Epithelial cell of prostate (primary cell): ENCODE measurements at regions not wholly inside any gene's neighbourhood (a gene's known extent, or its start where the extent isn't known, plus 50 kb on each side); places are given as distances from the start of the nearest gene placed in this dataset.

Experiments used
- DNase-seq: peaks from one replicate; pipeline ENCODE4 v3.0.0-alpha.2; 2011; ENCODE audit warnings: low read depth, low spot score
- H3K27ac ChIP-seq: fragments of 450-650 bp; 2 replicates; pipeline ENCODE4 v1.5.1; 2017; ENCODE audit warnings: mild to moderate bottlenecking

DNA sequence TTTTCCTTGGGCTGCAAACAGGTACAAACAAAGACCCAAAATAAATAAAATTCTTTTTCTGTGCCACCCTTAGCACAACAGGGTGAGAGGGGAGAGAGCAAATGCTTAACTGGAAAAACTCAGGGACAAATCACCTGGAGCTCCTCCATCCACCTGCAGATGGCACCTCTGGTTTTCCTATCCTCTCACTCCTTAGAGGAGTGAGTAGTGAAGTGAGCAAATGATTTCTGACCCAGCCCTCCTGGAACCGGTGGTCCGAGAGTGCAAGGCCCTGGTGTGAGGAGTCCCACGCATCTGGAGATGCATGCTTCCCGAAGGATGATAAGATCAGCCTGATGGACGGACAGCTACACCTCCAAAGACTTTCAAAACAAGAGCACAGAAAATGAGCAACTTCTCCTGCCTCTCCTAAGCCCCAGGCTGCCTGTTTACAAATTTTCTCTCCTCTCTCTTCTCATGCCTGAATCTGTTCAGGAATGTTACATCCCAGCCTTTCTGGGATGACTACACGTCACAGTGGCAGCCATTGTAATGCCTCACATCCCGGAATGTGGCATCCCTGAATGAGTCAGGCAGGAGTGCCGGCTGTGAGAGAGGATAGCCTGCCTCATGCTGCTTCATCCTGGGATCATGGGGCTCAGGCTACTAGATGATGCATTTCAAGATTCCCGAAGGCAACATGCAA, 86.4 kb downstream of the ADRB2 start:
- DNase-seq, result peak; percentile 95

DNA sequence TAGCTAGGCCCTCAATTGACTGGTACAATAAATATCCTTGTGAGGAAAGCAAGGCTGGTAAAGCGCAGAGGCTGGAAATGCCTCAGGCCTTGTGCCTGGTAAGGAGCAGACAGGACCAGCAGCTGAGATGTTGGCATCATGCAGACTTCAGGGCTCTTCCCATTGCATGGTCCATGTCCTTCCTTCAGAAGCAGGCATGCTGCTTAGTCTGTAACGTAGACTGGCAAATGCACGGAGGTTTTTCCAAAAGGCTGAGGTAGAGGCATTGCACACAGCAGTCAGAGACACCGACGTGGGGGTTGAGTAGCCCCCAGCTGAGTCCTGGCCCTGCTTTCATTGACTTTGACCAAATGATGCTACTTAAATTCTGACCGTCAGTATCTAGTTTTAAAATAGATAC, 87.1 kb downstream of the ADRB2 start:
- no peak for DNase-seq
- peak overlapping the region; percentile 100 for H3K27ac ChIP-seq

More for the DNA sequence above, 86.4 kb downstream of the ADRB2 start:
- H3K27ac ChIP-seq, result peak overlapping the region; percentile 100

DNA sequence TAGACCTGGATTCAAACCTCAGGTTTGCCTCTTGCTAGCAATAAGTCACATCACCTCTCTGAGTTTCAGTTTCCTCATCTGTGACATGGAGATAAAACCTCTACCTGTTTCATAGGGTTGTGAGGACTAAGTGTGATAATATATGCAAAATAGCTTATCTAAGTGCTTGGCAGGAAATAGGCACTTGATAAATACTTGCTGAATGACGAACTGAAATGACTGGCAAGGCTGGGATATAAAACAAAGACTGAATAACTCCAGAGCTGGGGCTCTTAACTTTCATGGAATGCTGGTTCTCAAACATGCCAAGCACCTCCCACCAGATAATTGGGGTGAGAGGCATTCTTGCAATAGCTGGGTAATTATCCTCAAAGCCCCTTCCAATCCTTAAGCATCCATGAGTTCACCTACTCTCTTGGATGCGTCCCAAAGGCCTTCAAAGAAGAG, 87.6 kb downstream of the ADRB2 start:
- H3K27ac ChIP-seq, result peak overlapping the region; percentile 100

DNA sequence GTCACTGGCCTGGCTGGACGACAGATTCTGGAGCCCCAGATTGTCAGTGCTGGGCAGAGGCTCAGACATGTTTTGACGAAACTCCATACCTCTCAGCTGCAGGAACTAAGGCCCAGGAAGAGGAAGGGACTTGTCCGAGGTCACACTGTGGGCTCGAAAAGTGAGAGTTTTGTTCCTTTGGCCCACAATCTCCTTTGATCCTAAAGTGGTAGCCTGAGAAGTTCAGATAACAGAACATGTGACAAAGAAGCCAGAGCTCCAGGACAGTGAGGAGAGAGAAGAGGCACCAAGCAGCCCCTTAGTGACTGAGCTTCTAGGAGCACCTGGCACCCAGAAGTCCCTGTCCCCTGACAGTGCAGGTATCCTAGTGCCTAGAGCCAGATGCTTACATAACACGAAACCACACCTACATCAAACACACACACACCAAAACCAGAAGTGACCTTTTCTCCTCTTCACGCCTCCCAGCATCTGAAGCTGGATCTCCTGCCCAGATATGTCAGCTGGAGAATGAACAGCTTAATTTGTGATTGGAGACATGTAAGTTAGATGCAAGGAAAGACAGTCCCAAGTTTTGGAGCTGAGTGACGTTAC, 88.9 kb downstream of the ADRB2 start:
- DNase-seq, result no peak
- H3K27ac ChIP-seq, result peak overlapping the region; percentile 100

More for the DNA sequence above, 87.6 kb downstream of the ADRB2 start:
- peak; percentile 70 for DNase-seq

DNA sequence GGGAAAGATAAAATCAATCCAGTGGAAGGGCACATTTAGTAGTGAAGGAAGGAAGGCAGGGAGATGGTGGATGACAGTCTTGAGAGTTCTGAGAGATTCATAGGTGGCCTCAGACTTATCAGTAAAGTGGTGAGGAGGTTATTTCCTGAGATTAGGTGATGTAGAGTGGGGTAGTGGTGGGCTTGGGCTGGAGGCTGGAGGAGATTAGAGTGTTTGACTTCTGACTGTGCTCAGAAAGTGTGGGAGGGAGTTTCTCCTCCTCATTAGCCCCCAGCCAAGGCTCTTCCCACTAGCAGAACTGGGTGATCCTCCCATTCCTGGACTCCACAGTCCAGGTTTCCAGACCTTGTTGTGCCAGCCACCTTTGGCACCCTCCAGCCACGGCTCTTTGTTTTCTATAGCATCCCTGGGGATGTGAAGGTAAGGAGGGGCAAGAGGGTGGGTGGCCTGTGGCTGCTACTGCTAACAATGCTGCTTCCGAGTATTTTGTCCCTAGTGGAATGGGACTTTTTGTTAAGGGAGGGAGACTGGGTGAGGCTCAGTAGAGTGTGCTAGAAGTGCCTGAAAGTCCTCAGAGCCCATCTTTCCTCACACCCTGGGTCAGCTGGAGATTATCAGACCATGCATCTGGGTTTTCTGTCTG, 94.4 kb downstream of the ADRB2 start:
- no peak overlapping the region for H3K27ac ChIP-seq
- DNase-seq, result no peak

DNA sequence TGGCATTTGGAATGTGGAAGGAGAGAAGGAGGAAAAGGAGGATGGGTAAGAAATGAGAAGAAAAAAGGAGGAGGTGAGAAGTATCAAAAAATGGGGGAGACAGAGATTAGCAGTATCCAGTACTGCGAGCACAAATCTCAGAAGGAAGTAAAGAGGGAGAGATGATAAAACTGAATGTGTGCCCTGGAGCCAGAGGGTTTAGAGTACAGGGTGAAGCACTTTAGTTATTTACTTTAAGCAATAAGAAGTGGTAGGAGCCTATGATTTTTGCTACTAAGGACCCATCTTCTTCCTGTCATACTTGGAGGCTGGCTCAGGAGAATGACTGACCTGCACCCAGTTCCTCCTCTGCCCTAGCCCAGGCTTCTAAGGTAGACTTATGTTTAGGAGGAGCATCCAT, 94.9 kb downstream of the ADRB2 start:
- H3K27ac ChIP-seq, result no peak overlapping the region
- no peak for DNase-seq

DNA sequence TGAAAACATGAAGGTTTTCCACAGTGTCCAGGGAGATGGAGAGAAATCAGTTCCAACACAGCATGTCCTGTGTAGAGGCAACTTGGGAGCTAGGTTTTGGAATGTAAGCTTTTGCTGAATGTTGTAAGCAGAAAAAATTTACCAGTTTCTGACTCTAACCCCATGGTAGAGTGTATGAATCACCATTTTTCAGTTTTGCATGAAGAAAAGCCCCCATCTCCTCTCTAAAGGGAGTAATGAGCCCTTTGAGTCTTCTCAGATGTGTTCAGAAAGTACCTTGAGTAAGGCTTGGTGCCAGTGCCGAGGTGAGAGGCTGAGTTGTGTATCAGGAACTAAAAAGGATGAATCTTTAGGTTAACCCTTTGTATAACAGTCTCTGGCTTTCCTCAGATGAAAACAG, 96.2 kb downstream of the ADRB2 start:
- no peak for DNase-seq
- H3K27ac ChIP-seq, result no peak overlapping the region

DNA sequence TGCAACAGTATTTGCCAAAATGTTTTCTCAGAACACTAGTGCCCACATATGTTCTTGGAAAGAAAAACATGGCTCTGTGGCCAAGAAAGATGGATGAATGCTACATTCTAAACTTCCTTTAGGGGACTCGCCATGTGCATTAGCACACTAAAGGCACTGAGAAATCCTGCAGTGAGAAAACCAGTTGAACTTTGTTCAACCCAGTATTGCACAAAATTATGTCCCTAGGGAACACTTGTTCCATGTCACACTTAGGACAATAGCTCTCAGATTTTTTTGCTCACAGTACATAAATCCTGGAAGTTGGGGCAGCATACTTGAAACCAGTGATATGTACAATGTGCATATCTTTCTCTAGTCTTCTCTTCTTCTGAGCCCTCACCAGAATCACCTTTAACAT, 96.6 kb downstream of the ADRB2 start:
- H3K27ac ChIP-seq, result no peak overlapping the region
- no peak for DNase-seq

DNA sequence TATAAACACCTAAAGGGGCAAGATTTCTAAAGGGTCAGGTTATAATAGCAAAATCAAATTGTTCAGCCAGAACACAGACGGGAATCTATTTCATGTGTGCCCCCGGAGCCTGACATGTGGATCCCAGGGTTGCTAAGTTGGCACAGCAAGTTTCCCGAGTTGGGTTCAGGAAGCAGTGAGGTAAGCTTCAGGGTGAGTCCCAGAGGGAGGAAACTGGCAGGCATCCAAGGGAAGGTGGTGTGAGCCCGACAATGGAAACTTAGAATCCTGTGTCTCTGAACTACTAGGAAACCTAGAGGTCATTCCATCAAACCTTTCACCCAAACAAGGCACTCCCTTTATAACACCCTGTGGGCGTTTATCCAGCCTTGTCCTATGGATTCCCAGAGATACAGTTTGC, 98.4 kb downstream of the ADRB2 start:
- H3K27ac ChIP-seq, result no peak overlapping the region
- DNase-seq, result no peak

DNA sequence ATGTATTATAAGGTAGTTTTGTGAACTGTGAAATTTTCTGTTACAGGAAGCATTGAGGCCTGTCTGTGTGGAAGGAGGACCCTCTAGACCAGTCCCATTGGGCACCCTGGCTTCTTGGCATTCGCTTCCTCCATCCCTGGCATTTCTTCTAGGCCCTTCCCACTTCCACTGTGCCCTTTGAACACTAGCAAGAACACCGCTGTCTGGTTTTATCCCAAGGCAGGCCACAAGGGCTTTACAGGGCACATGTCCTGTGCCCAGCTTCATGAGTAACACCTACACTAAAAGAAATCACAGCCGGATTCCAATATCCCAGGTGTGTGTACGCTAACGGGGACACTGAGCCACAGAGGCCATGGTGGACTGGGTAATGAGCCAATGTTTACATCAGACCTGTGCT, 99.8 kb downstream of the ADRB2 start:
- H3K27ac ChIP-seq, result no peak overlapping the region
- DNase-seq, result no peak

DNA sequence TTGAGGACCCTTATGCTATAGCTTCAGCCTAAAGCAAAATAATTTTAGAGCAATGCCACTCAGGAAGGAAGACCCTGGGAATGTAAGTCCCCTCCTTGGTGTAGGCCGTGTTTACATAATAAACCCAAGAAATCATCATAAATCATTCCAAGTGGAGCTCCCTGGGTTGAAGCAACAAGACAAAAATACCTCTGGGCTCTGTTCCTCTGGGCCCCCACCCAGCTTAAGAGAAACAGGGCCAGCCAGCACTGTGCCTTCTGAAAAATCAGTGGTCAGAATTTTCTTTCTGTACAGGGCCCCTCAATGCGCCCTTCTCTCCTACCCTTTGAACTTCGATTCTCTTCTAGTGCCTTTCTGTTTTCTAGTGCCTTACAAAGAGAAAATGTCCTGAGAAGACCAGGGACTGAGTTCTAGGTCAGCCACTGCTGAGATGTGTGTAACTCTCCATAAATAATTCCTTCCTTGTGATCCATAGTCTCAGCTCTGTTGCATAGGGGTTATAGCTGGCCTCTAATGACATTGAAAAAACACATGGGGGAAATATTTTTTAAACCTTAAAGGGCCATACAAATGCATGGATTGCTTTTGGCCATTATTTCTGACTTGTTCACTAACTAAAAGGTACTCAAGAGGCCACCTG, 101.0 kb downstream of the ADRB2 start:
- no peak for DNase-seq
- H3K27ac ChIP-seq, result no peak overlapping the region

DNA sequence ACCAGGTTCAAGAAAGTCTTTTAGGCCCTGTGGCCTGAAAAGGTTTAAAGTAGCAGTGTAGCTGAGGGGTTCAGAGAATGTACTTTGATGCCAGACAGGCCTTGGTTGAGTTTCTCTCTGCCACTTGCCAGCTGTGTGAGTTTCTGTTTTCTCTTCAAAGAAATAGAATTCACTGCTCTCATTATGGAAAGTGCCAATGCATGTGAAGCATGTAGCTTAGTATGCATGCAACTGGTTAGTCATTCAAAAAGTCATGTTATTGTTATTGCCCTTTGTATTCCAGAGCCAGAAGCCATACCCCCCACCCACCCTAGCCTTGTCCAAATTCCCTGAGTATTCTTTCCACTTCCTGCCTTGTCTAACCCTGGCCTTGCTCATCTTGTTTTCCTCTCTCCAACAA, 101.7 kb downstream of the ADRB2 start:
- DNase-seq, result no peak
- peak overlapping the region; percentile 9 for H3K27ac ChIP-seq

DNA sequence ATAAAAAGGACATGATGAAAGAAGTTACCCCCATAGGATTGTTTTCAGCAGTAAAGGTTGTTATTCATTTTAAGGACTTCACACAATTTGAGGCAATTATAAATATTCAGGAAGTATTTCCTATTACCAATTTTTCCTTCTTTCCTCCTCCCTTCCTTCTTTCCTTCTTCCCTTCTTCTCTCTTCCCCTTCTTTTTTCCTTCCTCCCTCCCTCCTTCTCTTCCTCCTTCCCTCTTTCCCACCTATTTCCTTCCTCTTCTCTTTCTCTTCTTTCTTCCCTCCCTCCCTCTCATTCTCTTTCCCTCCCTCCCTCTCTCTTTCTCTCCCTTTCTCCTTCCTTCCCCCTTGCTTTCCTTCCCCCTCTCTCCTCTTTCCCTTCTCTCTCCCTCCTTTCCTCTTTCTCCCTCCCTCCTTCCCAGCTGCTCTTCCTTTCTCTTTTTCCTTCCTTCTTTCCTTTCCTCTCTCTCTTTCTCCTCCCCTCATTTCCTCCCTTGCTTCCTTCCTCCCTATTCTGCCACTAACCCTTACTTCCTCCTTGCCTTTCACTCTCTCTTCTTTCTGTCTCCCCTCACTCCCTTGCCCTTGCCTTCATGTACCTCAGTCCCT, 105.1 kb downstream of the ADRB2 start:
- DNase-seq, result no peak
- H3K27ac ChIP-seq, result no peak overlapping the region

DNA sequence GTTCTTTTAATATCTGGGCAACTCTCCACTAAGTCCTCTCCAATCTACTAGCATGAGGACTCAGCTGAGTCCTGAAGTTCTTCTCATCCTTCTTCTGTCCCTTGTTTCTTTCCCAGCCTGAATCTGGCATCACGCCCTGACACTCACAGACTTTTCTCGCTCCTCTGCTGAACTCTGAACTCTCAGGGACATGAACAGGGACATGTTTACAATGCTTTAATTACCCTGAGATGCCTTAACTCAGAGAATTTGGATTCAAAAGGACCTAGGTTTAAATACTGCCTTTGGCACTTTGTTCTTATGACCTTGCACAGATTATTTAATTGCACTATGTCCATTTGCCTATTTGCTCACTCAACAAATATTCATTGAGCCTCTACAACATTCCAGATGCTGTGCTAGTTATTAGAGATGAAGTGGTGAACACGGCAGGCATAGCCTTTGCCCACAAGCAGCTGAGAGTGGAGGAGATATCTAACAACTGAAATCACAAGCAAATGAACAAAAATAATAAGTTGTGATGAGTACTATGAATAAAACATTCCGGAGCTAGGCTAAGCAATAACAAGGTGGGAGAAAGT, 106.0 kb downstream of the ADRB2 start:
- DNase-seq, result no peak
- no peak overlapping the region for H3K27ac ChIP-seq

DNA sequence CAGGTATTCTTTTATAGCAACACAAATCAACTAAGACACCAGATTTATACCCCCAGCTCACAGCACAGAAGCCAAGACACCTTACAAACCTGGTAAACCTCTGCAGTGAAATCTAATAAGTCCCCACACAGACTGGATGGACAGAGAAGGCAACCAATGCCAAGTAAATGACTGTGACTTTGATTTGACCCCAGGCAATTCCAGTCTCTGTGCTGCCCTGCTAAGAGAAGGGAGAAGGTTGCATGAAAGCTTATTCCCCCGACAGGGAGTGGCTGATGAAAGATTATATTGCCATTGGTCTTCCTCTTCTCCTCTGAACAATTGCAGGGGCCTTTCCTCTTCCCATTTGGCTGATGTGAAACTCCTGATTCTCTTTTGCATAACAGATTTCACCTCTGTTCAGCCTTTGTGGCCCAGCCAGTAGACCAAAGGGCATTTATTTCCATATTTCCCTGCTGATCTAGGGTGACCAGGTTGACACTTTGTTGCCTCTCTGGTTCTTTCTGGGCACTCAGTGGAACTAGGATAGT, 107.6 kb downstream of the ADRB2 start:
- H3K27ac ChIP-seq, result no peak overlapping the region
- no peak for DNase-seq

DNA sequence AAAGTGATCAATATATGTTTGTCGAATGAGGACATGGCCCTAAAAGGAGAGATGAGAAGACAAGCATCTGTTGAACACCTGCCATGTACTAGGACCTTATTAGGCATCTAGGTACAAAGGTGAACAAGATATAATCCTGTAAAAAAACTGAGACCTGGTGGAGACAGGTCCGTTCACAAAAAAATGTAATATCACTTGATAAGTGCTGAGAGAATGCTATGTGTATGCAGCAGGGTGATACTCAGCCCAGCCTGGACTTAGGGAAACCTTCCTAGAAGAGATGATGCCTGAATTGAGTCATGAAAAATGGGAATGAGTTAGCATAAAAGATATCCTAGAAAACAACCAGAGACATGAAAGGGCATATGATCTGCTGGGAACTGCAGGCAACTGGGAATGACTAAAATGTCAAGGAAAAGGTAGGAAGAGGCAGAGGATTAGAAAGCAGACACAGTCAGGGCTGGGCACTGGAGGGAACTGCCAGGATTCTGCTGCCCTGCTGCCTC, 108.5 kb downstream of the ADRB2 start:
- no peak for DNase-seq
- no peak overlapping the region for H3K27ac ChIP-seq

DNA sequence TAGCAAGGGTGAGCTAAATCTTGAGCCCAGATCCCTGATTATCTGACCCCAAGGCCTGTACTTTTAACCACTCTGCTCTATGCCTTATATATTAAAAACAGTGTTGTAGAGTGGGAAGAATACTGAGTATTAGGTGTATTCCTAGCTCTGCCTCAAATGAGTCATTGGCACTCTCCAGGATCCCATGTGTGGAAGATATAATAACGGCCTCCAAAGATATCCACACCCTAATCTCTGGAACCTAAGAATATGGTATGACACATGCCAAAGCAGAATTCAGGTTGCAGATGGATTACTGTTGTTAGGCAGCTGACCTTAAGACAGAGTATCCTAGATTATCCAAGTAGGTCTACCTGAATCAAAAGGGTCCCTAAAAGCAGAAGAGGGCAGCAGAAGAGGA, 110.8 kb downstream of the ADRB2 start:
- H3K27ac ChIP-seq, result no peak overlapping the region
- no peak for DNase-seq

DNA sequence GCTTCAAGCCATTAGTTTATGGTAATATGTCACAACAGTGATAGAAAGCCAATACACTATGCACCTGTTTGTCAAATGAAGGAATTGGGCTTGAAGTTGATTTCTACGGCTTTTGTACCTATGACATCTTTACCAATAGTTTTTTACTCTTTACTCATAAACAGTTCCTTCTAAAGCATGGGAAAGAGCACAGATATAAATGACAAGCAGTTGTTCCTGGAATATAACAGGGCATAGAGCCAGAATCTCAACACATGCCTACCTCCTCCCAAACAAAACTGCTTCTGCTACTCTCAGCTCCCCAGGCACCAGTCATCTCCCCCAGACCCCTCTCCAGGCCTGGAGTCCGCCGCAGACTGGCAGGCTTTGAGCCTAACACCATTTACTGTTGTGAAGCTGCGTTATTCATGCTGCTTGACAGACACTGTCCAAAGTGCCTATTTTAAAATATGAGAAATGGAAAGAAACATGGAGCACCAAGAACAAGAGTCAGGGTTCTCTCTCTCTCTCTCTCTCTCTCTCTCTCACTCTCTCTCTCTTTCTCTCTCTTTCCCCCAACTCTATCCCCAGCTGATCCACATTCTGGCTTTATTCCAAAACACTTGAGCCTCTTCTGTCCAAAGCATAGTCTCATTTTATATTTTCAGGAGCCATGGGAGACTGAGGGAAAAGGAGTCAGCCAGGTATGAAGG, 111.6 kb downstream of the ADRB2 start:
- peak overlapping the region; percentile 13 for H3K27ac ChIP-seq
- DNase-seq, result no peak

DNA sequence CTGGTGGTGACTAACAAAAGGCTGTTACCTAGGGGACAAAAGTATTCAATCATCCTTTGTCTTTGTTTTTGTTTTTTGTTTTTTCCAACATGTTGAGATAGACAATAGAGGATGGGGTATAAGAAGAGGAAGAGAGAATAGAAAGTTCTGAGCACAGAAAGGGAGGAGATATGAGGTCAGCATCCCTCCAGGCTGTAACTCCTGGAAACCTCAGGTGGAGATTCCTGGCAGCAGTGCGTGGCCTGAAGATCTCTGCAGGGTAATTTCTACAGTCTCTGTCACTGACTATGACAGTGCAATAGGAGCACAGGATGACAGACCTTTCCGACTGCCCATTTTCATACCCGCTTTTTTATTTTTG, 112.1 kb downstream of the ADRB2 start:
- H3K27ac ChIP-seq, result peak overlapping the region; percentile 13
- DNase-seq, result no peak
